H9 (cell line): ENCODE measurements at regions not wholly inside any gene's neighbourhood (a gene's known extent, or its start where the extent isn't known, plus 50 kb on each side); places are given as distances from the start of the nearest gene placed in this dataset.

ENCODE experiments used
- DNase-seq: peaks from one replicate; pipeline ENCODE4 v3.0.0-alpha.2; 2017
- H2AFZ ChIP-seq: one replicate; pipeline ENCODE4 v1.6.1; 2013; ENCODE audit warnings: mild to moderate bottlenecking, low read length, control low read depth, moderate library complexity
- H2AK5ac ChIP-seq: 2 replicates; pipeline ENCODE4 v1.6.1; 2013; ENCODE audit warnings: low read length, control low read depth, mixed read lengths; ENCODE audit not compliant: insufficient read length
- H2BK120ac ChIP-seq: one replicate; pipeline ENCODE4 v1.6.1; 2013; ENCODE audit warnings: low read depth, mild to moderate bottlenecking, low read length, control low read depth, inconsistent platforms; ENCODE audit not compliant: poor library complexity, severe bottlenecking
- H2BK12ac ChIP-seq: 2 replicates; pipeline ENCODE4 v1.6.1; 2013; ENCODE audit warnings: low read length, control low read depth, mixed read lengths, low read depth; ENCODE audit not compliant: insufficient read length
- H2BK15ac ChIP-seq: 2 replicates; pipeline ENCODE4 v1.6.1; 2013; ENCODE audit warnings: low read depth, low read length, control low read depth
- H2BK20ac ChIP-seq: one replicate; pipeline ENCODE4 v1.6.1; 2013; ENCODE audit warnings: low read depth, mild to moderate bottlenecking, low read length, control low read depth, inconsistent platforms; ENCODE audit not compliant: poor library complexity, severe bottlenecking
- H2BK5ac ChIP-seq: 2 replicates; pipeline ENCODE4 v1.6.1; 2013; ENCODE audit warnings: low read length, control low read depth, mixed read lengths; ENCODE audit not compliant: insufficient read length
- H3K14ac ChIP-seq: 2 replicates; pipeline ENCODE4 v1.6.1; 2013; ENCODE audit warnings: low read length, control low read depth; ENCODE audit not compliant: insufficient read depth
- H3K18ac ChIP-seq: 2 replicates; pipeline ENCODE4 v1.6.1; 2013; ENCODE audit warnings: low read depth, mild to moderate bottlenecking, mixed read lengths, low read length, control low read depth; ENCODE audit not compliant: insufficient read length
- H3K23ac ChIP-seq: 2 replicates; pipeline ENCODE4 v1.6.1; 2013; ENCODE audit warnings: low read length, control low read depth, mixed read lengths, low read depth; ENCODE audit not compliant: insufficient read length
- H3K23me2 ChIP-seq: 2 replicates; pipeline ENCODE4 v1.6.1; 2013; ENCODE audit warnings: low read depth, mild to moderate bottlenecking, mixed read lengths, low read length, control low read depth; ENCODE audit not compliant: insufficient read length, poor library complexity, severe bottlenecking
- H3K27ac ChIP-seq: 2 replicates; pipeline ENCODE4 v1.5.1; 2013; ENCODE audit warnings: low read length, control low read depth, mixed read lengths, low read depth; ENCODE audit not compliant: insufficient read length
- H3K27me3 ChIP-seq: 2 replicates; pipeline ENCODE4 v1.6.1; 2013; ENCODE audit warnings: low read length, control low read depth, inconsistent platforms; ENCODE audit not compliant: insufficient read depth
- H3K4ac ChIP-seq: 2 replicates; pipeline ENCODE4 v1.6.1; 2013; ENCODE audit warnings: low read depth, mild to moderate bottlenecking, control low read depth, inconsistent platforms, low read length, moderate library complexity
- H3K4me1 ChIP-seq: 2 replicates; pipeline ENCODE4 v1.6.1; 2013; ENCODE audit warnings: low read length, control low read depth, inconsistent platforms; ENCODE audit not compliant: insufficient read depth
- H3K4me2 ChIP-seq: 2 replicates; pipeline ENCODE4 v1.6.1; 2013; ENCODE audit warnings: low read length, control low read depth, mixed read lengths; ENCODE audit not compliant: insufficient read length, insufficient read depth
- H3K56ac ChIP-seq: 2 replicates; pipeline ENCODE4 v1.6.1; 2013; ENCODE audit warnings: low read depth, mild to moderate bottlenecking, mixed read lengths, low read length, control low read depth; ENCODE audit not compliant: insufficient read length
- H3K79me1 ChIP-seq: 2 replicates; pipeline ENCODE4 v1.6.1; 2013; ENCODE audit warnings: low read depth, mild to moderate bottlenecking, moderate library complexity, low read length, control low read depth, inconsistent platforms; ENCODE audit not compliant: insufficient read depth, poor library complexity, severe bottlenecking
- H3K79me2 ChIP-seq: 2 replicates; pipeline ENCODE4 v1.6.1; 2013; ENCODE audit warnings: low read length, control low read depth, inconsistent platforms; ENCODE audit not compliant: insufficient read depth
- H3K9ac ChIP-seq: 2 replicates; pipeline ENCODE4 v1.6.1; 2013; ENCODE audit warnings: low read length, control low read depth, mixed read lengths; ENCODE audit not compliant: insufficient read length; ENCODE audit errors: extremely low read depth
- H3K9me3 ChIP-seq: one replicate; pipeline ENCODE4 v1.6.1; 2013; ENCODE audit warnings: low read depth, low read length, inconsistent platforms; ENCODE audit not compliant: control insufficient read depth
- H3T11ph ChIP-seq: one replicate; pipeline ENCODE4 v1.6.1; 2013; ENCODE audit warnings: mild to moderate bottlenecking, low read length, control low read depth, inconsistent platforms
- H4K20me1 ChIP-seq: one replicate; pipeline ENCODE4 v1.6.1; 2013; ENCODE audit not compliant: control insufficient read depth, insufficient read length, insufficient read depth
- H4K5ac ChIP-seq: 2 replicates; pipeline ENCODE4 v1.6.1; 2013; ENCODE audit warnings: low read depth, mild to moderate bottlenecking, mixed read lengths, low read length, control low read depth; ENCODE audit not compliant: insufficient read length
- H4K8ac ChIP-seq: replicated peaks from 2 replicates; pipeline ENCODE4 v1.6.1; 2013; ENCODE audit warnings: low read length, control low read depth, mixed read lengths, low read depth; ENCODE audit not compliant: insufficient read length
- H4K91ac ChIP-seq: 2 replicates; pipeline ENCODE4 v1.6.1; 2013; ENCODE audit warnings: low read depth, mild to moderate bottlenecking, moderate library complexity, mixed read lengths, low read length, control low read depth; ENCODE audit not compliant: insufficient read length
- H3K27ac Mint-ChIP-seq, 3 experiments: 2 replicates in 2 of 3; 3 replicates in 1 of 3; pipeline ENCODE4 v1.8.0; 2020 to 2021; ENCODE audit warnings: mixed read lengths in 3 of 3, mild to moderate bottlenecking in 1 of 3, moderate library complexity in 1 of 3
- H3K27me3 Mint-ChIP-seq: 2 replicates; pipeline ENCODE4 v1.8.0; 2021; ENCODE audit warnings: low read depth, mild to moderate bottlenecking, moderate library complexity, mixed read lengths
- H3K36me3 Mint-ChIP-seq, 3 experiments: 2 replicates in 2 of 3; 3 replicates in 1 of 3; pipeline ENCODE4 v1.8.0; 2020 to 2021; ENCODE audit warnings: low read depth in 3 of 3, mixed read lengths in 3 of 3; ENCODE audit not compliant: insufficient read depth in 1 of 3
- H3K4me1 Mint-ChIP-seq, 2 experiments: 2 replicates each; pipeline ENCODE4 v1.8.0; 2020; ENCODE audit warnings: mixed read lengths in 2 of 2
- H3K4me3 Mint-ChIP-seq, 2 experiments: 2 replicates in 1 of 2; 3 replicates in 1 of 2; pipeline ENCODE4 v1.8.0; 2020 to 2021; ENCODE audit warnings: mild to moderate bottlenecking in 2 of 2, mixed read lengths in 2 of 2, moderate library complexity in 1 of 2
- H3K9me3 Mint-ChIP-seq, 2 experiments: 2 replicates in 1 of 2; 3 replicates in 1 of 2; pipeline ENCODE4 v1.8.0; 2020; ENCODE audit warnings: mild to moderate bottlenecking in 2 of 2, mixed read lengths in 2 of 2, moderate library complexity in 1 of 2
- CTCF ChIP-seq: fragments of 200-600 bp; sonication (generic); conservative IDR thresholded peaks from 3 replicates; pipeline ENCODE4 v1.8.0; 2021; ENCODE audit warnings: antibody characterized with exemption, mild to moderate bottlenecking
- WGBS: extraction: QIAGEN DNeasy Blood & Tissue Kit; methylation state at CpG from one replicate; pipeline ENCODE4 v1.1.7; 2013; ENCODE audit warnings: missing lambda C conversion rate, low lambda C conversion rate, mixed read lengths; ENCODE audit not compliant: insufficient read length; ENCODE audit errors: extremely low coverage; 5-methylcytosine and 5-hydroxymethylcytosine counted together

- no CpG with 5 or more reads among the region's 38 CpGs for WGBS
- no peak overlapping the region for H3K27ac Mint-ChIP-seq
- H3K27me3 Mint-ChIP-seq = peaks cover 50% of the 10 kb centered on the region
- no peak overlapping the region for H3K4me3 Mint-ChIP-seq
- Histone ChIP-seq H3K56ac (no peak overlapping the region), H3K9ac (no peak overlapping the region), H3K4me2 (no peak overlapping the region), H3K4ac (no peak overlapping the region), H3K79me1 (no peaks in the 10 kb centered on the region), H4K20me1 (no peaks in the 10 kb centered on the region), H3K18ac (no peak overlapping the region), H2BK20ac (no peak overlapping the region), H2BK12ac (no peak overlapping the region), H3K14ac (no peak overlapping the region; the same call in 1 of the 2 replicates), H2AFZ (no peak overlapping the region), H2BK120ac (no peak overlapping the region), H3T11ph (no peak overlapping the region), H3K27ac (no peak overlapping the region), H3K79me2 (no peaks in the 10 kb centered on the region), H4K8ac (no peak overlapping the region), H2BK5ac (no peak overlapping the region), H2AK5ac (no peak overlapping the region), H3K23ac (no peak overlapping the region), H3K9me3 (no peaks in the 10 kb centered on the region), H3K23me2 (no peaks in the 10 kb centered on the region), H4K5ac (no peak overlapping the region), H2BK15ac (no peak overlapping the region), H3K27me3 (no peaks in the 10 kb centered on the region; the same call in 1 of the 2 replicates), H3K4me1 (no peaks in the 10 kb centered on the region), H4K91ac (no peak overlapping the region)
- no peak for DNase-seq
- no peak for TF ChIP-seq CTCF
- no peaks in the 10 kb centered on the region for H3K36me3 Mint-ChIP-seq
- peaks cover 2 to 3% of the 10 kb centered on the region in 2 experiments; a peak in 2 of 4 replicates for H3K4me1 Mint-ChIP-seq
- no peaks in the 10 kb centered on the region for H3K9me3 Mint-ChIP-seq
These were observed 97.4 kb downstream of the YTHDF1 start for GRCh38 chr20:63118303-63119120.
